ENCODE measurements at regions not wholly inside any gene's neighbourhood (a gene's known extent, or its start where the extent isn't known, plus 50 kb on each side); places are given as distances from the start of the nearest gene placed in this dataset.
"Not testable (repeated sequence)": the region's sequence is repeated elsewhere in the genome, so short reads cannot be mapped to it uniquely, and the experiment has no call there.

DNA sequence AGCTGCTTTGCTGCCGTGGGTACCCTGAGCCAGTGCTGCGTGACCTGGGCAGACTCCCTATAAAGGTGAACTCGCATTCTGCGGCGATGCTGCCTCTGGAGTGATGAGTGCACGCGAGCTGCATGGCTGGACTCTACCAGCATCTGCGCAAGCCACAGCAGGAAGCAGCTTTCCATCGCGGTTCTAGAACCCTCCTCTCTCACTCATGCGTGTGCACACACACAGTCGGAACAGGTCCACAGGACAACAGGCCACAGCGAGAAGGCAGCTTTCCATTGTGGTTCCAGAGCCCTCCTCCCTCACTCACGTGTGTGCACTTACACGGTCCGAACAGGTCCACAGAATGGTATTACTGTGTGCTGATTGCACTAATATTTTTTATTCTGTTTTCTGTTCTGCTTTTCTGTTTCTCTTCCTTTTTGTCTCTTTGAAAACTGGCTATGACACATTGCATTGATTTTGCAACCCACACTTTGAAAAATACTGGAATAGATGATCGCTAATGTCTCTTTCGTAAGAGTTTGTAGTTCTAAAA, 80.2 kb upstream of the CRYM start:
- TF ChIP-seq POLR2A (IDR thresholded peaks at IDR 0.05; ENCODE audit: low read depth); POLR2AphosphoS5 (IDR thresholded peaks at IDR 0.05); EP300 (IDR thresholded peaks at IDR 0.05): not testable (repeated sequence)
- TF ChIP-seq, protein P1, sequence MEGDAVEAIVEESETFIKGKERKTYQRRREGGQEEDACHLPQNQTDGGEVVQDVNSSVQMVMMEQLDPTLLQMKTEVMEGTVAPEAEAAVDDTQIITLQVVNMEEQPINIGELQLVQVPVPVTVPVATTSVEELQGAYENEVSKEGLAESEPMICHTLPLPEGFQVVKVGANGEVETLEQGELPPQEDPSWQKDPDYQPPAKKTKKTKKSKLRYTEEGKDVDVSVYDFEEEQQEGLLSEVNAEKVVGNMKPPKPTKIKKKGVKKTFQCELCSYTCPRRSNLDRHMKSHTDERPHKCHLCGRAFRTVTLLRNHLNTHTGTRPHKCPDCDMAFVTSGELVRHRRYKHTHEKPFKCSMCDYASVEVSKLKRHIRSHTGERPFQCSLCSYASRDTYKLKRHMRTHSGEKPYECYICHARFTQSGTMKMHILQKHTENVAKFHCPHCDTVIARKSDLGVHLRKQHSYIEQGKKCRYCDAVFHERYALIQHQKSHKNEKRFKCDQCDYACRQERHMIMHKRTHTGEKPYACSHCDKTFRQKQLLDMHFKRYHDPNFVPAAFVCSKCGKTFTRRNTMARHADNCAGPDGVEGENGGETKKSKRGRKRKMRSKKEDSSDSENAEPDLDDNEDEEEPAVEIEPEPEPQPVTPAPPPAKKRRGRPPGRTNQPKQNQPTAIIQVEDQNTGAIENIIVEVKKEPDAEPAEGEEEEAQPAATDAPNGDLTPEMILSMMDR (IDR thresholded peaks at IDR 0.05), result not testable (repeated sequence)
